Ovary (tissue), 3 donors: ENCODE measurements at regions not wholly inside any gene's neighbourhood (a gene's known extent, or its start where the extent isn't known, plus 50 kb on each side); places are given as distances from the start of the nearest gene placed in this dataset.

Experiments used
- CTCF ChIP-seq, 3 donors: fragments of 450-650 bp in 2 of 3; fragments of 200-600 bp in 1 of 3; IDR thresholded peaks; one replicate each; pipeline versions ENCODE4 v1.5.1 to v1.8.0; 2016 to 2022; ENCODE audit warnings: antibody characterized with exemption in 3 of 3, mild to moderate bottlenecking in 1 of 3
- EP300 ChIP-seq: sonication (generic); formaldehyde crosslinking; IDR thresholded peaks from one replicate; pipeline ENCODE4 v1.6.1; 2017; ENCODE audit warnings: antibody characterized with exemption
- POLR2A ChIP-seq: fragments of 450-650 bp; IDR thresholded peaks from one replicate; pipeline ENCODE4 v1.6.1; 2017; ENCODE audit warnings: antibody characterized with exemption, mild to moderate bottlenecking, moderate library complexity
- donor health status: DM: no; HTN: no; CAD: no.

GRCh38 chr9:135275571-135276289 lies 188.3 kb downstream of the OLFM1 start:
- TF ChIP-seq POLR2A, result no peak
- no peak for TF ChIP-seq EP300
- no peak for TF ChIP-seq CTCF (IDR thresholded peaks at IDR 0.05)
